Endothelial cell of umbilical vein (primary cell): ENCODE measurements at regions not wholly inside any gene's neighbourhood (a gene's known extent, or its start where the extent isn't known, plus 50 kb on each side); places are given as distances from the start of the nearest gene placed in this dataset.

Source experiments
- BruUV-seq: library from RNA; stranded (reverse); fragments of 400-500 nt; replicated peaks from 2 replicates; lab custom pipeline; 2021; lab: Mats Ljungman, UMichigan
- CTCF ChIA-PET: fragments of 300-600, 350-600 bp; sonication (Branson Sonifier 250); formaldehyde crosslinking; loops from one replicate; lab custom pipeline; 2021; ENCODE audit warnings: antibody characterized with exemption, inconsistent platforms; lab: Charles Lee
- POLR2A ChIA-PET: fragments of 300-600, 350-600 bp; sonication (Branson Sonifier 250); formaldehyde crosslinking; loops from one replicate; lab custom pipeline; 2021; ENCODE audit warnings: antibody characterized with exemption, inconsistent platforms; lab: Charles Lee
- DNase-seq: peaks from one replicate; pipeline ENCODE4 v3.0.0-alpha.2; 2011; ENCODE audit warnings: low read depth, low spot score
- FAIRE-seq: peaks from 2 replicates; lab custom pipeline; 2011; peaks lifted over from hg19 to GRCh38; lab: Jason Lieb, UNC
- H2AFZ ChIP-seq: 2 replicates; pipeline ENCODE4 v1.6.0; 2012; ENCODE audit warnings: low read depth, low read length, control low read depth, inconsistent platforms
- H3K27ac ChIP-seq: 2 replicates; pipeline ENCODE4 v1.5.1; 2011; ENCODE audit warnings: low read depth, mild to moderate bottlenecking, control low read depth, low read length, moderate library complexity; ENCODE audit not compliant: insufficient read depth
- H3K27me3 ChIP-seq, 2 experiments: 2 replicates each; pipeline versions ENCODE4 v1.6.0 to v1.6.1; 2011; ENCODE audit warnings: low read length in 2 of 2, mixed read lengths in 1 of 2; ENCODE audit not compliant: control insufficient read depth in 2 of 2, insufficient read depth in 2 of 2
- H3K36me3 ChIP-seq, 2 experiments: 2 replicates in 1 of 2; 3 replicates in 1 of 2; pipeline ENCODE4 v1.5.1; 2011; ENCODE audit warnings: low read length in 2 of 2, mild to moderate bottlenecking in 1 of 2, moderate library complexity in 1 of 2; ENCODE audit not compliant: control insufficient read depth in 2 of 2, insufficient read depth in 2 of 2; ENCODE audit errors: extremely low read depth in 1 of 2
- H3K4me1 ChIP-seq: 3 replicates; pipeline ENCODE4 v1.5.1; 2011; ENCODE audit warnings: mild to moderate bottlenecking, low read length; ENCODE audit not compliant: control insufficient read depth, insufficient read depth; ENCODE audit errors: extremely low read depth
- H3K4me2 ChIP-seq: 2 replicates; pipeline ENCODE4 v1.6.1; 2011; ENCODE audit warnings: low read length, control low read depth, mixed read lengths; ENCODE audit not compliant: insufficient read depth
- H3K4me3 ChIP-seq, 3 experiments: fragments of 200-600 bp in 1 of 3; sonication (generic), shearing (Covaris generic) in 1 of 3; replicated peaks in 1 of 3; 2 replicates each; pipeline ENCODE4 v1.5.1; 2011 to 2016; ENCODE audit warnings: control low read depth in 3 of 3, low read length in 3 of 3, mild to moderate bottlenecking in 2 of 3, inconsistent platforms in 1 of 3, low read depth in 1 of 3, moderate library complexity in 1 of 3; ENCODE audit not compliant: insufficient read depth in 1 of 3
- H3K79me2 ChIP-seq: 2 replicates; pipeline ENCODE4 v1.6.0; 2012; ENCODE audit warnings: low read length, inconsistent platforms; ENCODE audit not compliant: control insufficient read depth, insufficient read depth
- H3K9ac ChIP-seq: replicated peaks from 2 replicates; pipeline ENCODE3; 2011; ENCODE audit warnings: low read length, control low read depth; ENCODE audit not compliant: insufficient read depth; ENCODE audit errors: extremely low read depth
- H3K9me1 ChIP-seq: replicated peaks from 3 replicates; pipeline ENCODE4 v1.6.0; 2011; ENCODE audit warnings: mild to moderate bottlenecking, low read length; ENCODE audit not compliant: control insufficient read depth, insufficient read depth; ENCODE audit errors: extremely low read depth
- H3K9me3 ChIP-seq: replicated peaks from 2 replicates; pipeline ENCODE4 v1.5.1; 2012; ENCODE audit warnings: low read length, inconsistent platforms; ENCODE audit not compliant: control insufficient read depth, insufficient read depth
- H4K20me1 ChIP-seq: replicated peaks from 2 replicates; pipeline ENCODE3; 2011; ENCODE audit warnings: mild to moderate bottlenecking, low read length; ENCODE audit not compliant: control insufficient read depth, insufficient read depth; ENCODE audit errors: extremely low read depth
- CTCF ChIP-seq, 2 donors: IDR thresholded peaks; 1 replicate in 1 of 2; 2 replicates in 1 of 2; pipeline ENCODE4 v1.5.1; 2011; ENCODE audit warnings: low read length in 2 of 2, mild to moderate bottlenecking in 2 of 2, moderate library complexity in 2 of 2, control low read depth in 1 of 2, inconsistent platforms in 1 of 2, low read depth in 1 of 2; ENCODE audit not compliant: insufficient read depth in 1 of 2; ENCODE audit errors: extremely low read depth in 1 of 2
- EZH2 ChIP-seq: IDR thresholded peaks from 2 replicates; pipeline ENCODE4 v1.6.1; 2012; ENCODE audit warnings: borderline replicate concordance, low read depth, mild to moderate bottlenecking, moderate library complexity, low read length, inconsistent platforms; ENCODE audit not compliant: severe bottlenecking
- FOS ChIP-seq: IDR thresholded peaks from 2 replicates; pipeline ENCODE4 v1.6.1; 2011; ENCODE audit warnings: mild to moderate bottlenecking, low read length, moderate library complexity, borderline replicate concordance; ENCODE audit not compliant: insufficient read depth
- GATA2 ChIP-seq: IDR thresholded peaks from 2 replicates; pipeline ENCODE4 v1.7.0; 2011; ENCODE audit warnings: low read depth, mild to moderate bottlenecking, moderate library complexity, mixed read lengths, low read length; ENCODE audit not compliant: insufficient read length, insufficient read depth
- JUN ChIP-seq: IDR thresholded peaks from 2 replicates; pipeline ENCODE4 v1.6.1; 2011; ENCODE audit warnings: borderline replicate concordance, low read depth; ENCODE audit not compliant: insufficient read length, insufficient read depth
- MAX ChIP-seq: IDR thresholded peaks from 2 replicates; pipeline ENCODE4 v1.6.1; 2011; ENCODE audit not compliant: insufficient read depth, insufficient read length
- MYC ChIP-seq: IDR thresholded peaks from one replicate; pipeline ENCODE4 v1.6.1; 2011; ENCODE audit warnings: mild to moderate bottlenecking, low read depth, low read length
- POLR2A ChIP-seq: IDR thresholded peaks from 2 replicates; pipeline ENCODE4 v1.6.1; 2012; ENCODE audit warnings: low read depth, mild to moderate bottlenecking, control low read depth, low read length
- POLR2AphosphoS5 ChIP-seq: IDR thresholded peaks from 2 replicates; pipeline ENCODE4 v1.6.1; 2012; ENCODE audit warnings: low read depth, mild to moderate bottlenecking, control low read depth, low read length, moderate library complexity; ENCODE audit not compliant: insufficient read depth
- dilution Hi-C: fragments of 300-500 bp; cut with MboI; formaldehyde crosslinking; loops from one replicate; pipeline ENCODE4 v1.15.0; 2019; ENCODE audit warnings: low sequenced_read_pairs; ENCODE audit not compliant: extremely low pct_ligation_motif_present
- intact Hi-C: fragments of 100-400 bp; cut with micrococcal nuclease; formaldehyde crosslinking; loops from one replicate; pipeline ENCODE4 v1.10.0; 2022

- H3K36me3 ChIP-seq, result no peaks in the 10 kb centered on the region
- no peak for TF ChIP-seq MAX
- no peak for TF ChIP-seq GATA2
- no peak for TF ChIP-seq EZH2
- TF ChIP-seq FOS, result no peak
- no peak for TF ChIP-seq JUN
- no peak for TF ChIP-seq POLR2AphosphoS5
- no peak for TF ChIP-seq POLR2A
- TF ChIP-seq CTCF (IDR thresholded peaks at IDR 0.05; ENCODE audit: extremely low read depth in 1 of 2, insufficient read depth in 1 of 2, low read depth in 1 of 2, low read length in 2 of 2), result no peak
- no peak for TF ChIP-seq MYC
Measured at GRCh38 chr3:86451749-86452148, 539.2 kb downstream of the VGLL3 start.

More at GRCh38 chr3:86451749-86452148, 539.2 kb downstream of the VGLL3 start:
- DNase-seq, result no peak
- POLR2A ChIA-PET, result no interaction called here
- no peak overlapping the region for H3K4me3 ChIP-seq
- FAIRE-seq, result no peak
- H4K20me1 ChIP-seq, result no peaks in the 10 kb centered on the region
- CTCF ChIA-PET, result no interaction called here
- no peak overlapping the region for H3K4me2 ChIP-seq
- no peak overlapping the region for H3K9ac ChIP-seq
- H3K9me3 ChIP-seq, result peaks cover 7% of the 10 kb centered on the region
- H2AFZ ChIP-seq, result no peak overlapping the region
- no peaks in the 10 kb centered on the region for H3K79me2 ChIP-seq
- H3K4me1 ChIP-seq, result no peaks in the 10 kb centered on the region
- no peak overlapping the region for H3K27ac ChIP-seq
- dilution Hi-C loops (no loop called here), intact Hi-C loops (no loop called here)
- no TSS peak for BruUV-seq
- no peaks in the 10 kb centered on the region for H3K9me1 ChIP-seq
- no peaks in the 10 kb centered on the region for H3K27me3 ChIP-seq
